WERI-Rb-1 (cell line): ENCODE measurements at regions not wholly inside any gene's neighbourhood (a gene's known extent, or its start where the extent isn't known, plus 50 kb on each side); places are given as distances from the start of the nearest gene placed in this dataset.
A peak's percentile ranks its signal among the peaks of the same experiment; 100 is the strongest.
"Not testable (repeated sequence)": the region's sequence is repeated elsewhere in the genome, so short reads cannot be mapped to it uniquely, and the experiment has no call there.

Source experiments
- DNase-seq: peaks from one replicate; pipeline ENCODE4 v3.0.0-alpha.2; 2020
- H3K27ac ChIP-seq: fragments of 250-450 bp; sonication (Bioruptor Pico); 2 replicates; pipeline ENCODE4 v1.5.1; 2020; ENCODE audit warnings: mild to moderate bottlenecking, moderate library complexity
- H3K27me3 ChIP-seq: fragments of 250-450 bp; sonication (Bioruptor Pico); 2 replicates; pipeline ENCODE4 v1.5.1; 2021; ENCODE audit warnings: mild to moderate bottlenecking, low read depth, moderate library complexity; ENCODE audit not compliant: insufficient read depth, severe bottlenecking
- H3K36me3 ChIP-seq: fragments of 250-450 bp; sonication (Bioruptor Pico); 2 replicates; pipeline ENCODE4 v1.5.1; 2020; ENCODE audit warnings: mild to moderate bottlenecking, moderate library complexity
- H3K4me3 ChIP-seq: 2 replicates; pipeline ENCODE4 v1.5.1; 2011; ENCODE audit warnings: low read depth, mild to moderate bottlenecking, control low read depth, low read length
- H3K9me3 ChIP-seq: fragments of 250-450 bp; sonication (Bioruptor Pico); 2 replicates; pipeline ENCODE4 v1.5.1; 2021; ENCODE audit warnings: mild to moderate bottlenecking, moderate library complexity; ENCODE audit not compliant: severe bottlenecking
- TF ChIP-seq, protein P1 (sequence below): IDR thresholded peaks from 2 replicates; pipeline ENCODE4 v1.5.1; 2011; ENCODE audit warnings: low read depth, mild to moderate bottlenecking, control low read depth, inconsistent platforms, low read length

- H3K36me3 ChIP-seq, H3K4me3 ChIP-seq, H3K27ac ChIP-seq, H3K27me3 ChIP-seq, DNase-seq, H3K9me3 ChIP-seq: not testable (repeated sequence)
Observed at GRCh38 chr21:13985865-13986863, 224.6 kb downstream of the LIPI start.

DNA sequence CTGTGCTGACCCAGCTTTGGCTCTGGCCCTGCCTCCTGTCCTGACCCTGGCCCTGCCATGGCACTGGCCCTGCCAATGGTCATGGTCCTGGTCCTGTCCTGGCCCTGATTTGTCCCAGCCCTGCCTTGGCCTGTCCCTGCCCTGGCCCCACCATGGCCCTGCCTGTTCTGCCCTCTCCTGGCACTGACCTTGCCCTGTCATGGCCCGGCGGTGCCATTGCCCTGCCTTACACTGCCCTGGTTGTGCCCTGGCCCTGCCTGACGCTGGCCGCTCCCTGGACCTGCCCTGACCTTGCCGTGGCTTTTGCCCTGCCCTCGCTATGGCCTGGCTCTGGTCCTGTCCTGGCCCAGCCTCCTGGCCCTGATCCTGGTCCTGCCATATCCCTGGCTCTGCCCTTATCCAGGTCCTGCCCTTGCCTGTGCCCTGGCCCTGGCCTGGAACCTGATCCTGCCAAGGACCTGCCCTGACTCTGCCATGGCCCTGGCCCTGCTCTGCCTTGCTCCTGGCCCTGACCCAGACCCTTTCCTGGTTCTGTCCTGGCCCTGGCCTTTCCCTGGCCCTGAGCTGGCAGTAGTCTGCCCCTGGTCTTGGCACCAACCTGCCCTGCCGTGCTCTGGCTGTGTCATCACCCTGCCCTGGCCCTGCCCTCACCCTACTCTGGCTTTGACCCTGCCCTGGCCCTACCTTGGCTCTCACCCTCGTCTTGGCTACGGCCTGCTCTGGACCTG, 225.5 kb downstream of the LIPI start:
- not testable (repeated sequence) for H3K27me3 ChIP-seq, H3K27ac ChIP-seq, DNase-seq, H3K4me3 ChIP-seq, H3K9me3 ChIP-seq, H3K36me3 ChIP-seq

DNA sequence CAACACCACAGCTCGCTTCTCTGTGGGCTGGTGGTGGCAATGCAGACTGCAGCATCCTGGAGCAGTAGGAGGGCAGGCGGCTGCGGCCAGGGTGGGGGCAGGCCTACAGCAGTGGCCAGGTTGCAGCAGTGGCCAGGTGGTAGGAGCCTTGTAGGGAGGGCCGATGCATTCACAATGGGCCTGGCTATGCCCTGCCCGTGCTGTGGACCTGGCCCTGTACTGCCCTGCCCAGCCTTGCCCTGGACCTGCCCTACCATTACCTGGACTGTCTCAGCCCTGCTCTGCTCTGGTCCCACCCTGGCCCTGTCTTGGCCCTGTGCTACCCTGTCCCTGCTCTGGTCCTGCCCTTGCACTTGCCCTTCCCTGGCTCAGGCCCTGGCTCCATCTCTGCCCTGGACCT, 226.0 kb downstream of the LIPI start:
- H3K27me3 ChIP-seq, H3K27ac ChIP-seq, H3K36me3 ChIP-seq, DNase-seq, H3K4me3 ChIP-seq, H3K9me3 ChIP-seq: not testable (repeated sequence)

GRCh38 chr21:13981176-13982087, 229.3 kb downstream of the LIPI start:
- not testable (repeated sequence) for H3K27me3 ChIP-seq, H3K4me3 ChIP-seq, DNase-seq

DNA sequence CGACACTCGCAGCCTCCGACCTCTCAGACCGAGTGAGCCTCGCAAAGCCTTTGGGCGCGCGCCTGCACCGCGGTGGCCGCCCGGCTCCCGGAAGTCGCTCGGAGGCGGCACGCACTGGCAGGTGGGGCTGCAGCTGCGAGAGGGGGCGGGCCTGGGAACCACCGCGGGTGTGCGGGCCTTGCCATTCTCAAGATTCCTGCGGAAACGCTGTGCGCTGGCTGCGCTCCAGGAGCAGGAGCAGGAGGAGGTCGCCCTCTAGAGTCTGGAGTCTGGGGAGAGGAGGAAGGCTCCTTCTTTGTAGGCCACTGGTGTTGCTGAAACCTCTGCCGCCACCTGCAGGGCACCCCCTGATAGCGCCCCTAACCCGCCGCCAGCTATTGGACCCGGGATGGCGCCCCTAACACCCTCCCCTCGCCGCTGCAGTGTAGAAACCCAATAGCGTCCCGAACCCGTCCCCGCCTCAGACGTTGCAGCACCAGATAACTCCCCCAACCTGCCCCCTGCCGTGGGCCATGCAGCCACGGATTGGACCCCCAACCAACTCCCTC, 230.6 kb downstream of the LIPI start:
- H3K36me3 ChIP-seq, H3K27ac ChIP-seq, H3K9me3 ChIP-seq, H3K27me3 ChIP-seq: not testable (repeated sequence)
- TF ChIP-seq, protein P1, sequence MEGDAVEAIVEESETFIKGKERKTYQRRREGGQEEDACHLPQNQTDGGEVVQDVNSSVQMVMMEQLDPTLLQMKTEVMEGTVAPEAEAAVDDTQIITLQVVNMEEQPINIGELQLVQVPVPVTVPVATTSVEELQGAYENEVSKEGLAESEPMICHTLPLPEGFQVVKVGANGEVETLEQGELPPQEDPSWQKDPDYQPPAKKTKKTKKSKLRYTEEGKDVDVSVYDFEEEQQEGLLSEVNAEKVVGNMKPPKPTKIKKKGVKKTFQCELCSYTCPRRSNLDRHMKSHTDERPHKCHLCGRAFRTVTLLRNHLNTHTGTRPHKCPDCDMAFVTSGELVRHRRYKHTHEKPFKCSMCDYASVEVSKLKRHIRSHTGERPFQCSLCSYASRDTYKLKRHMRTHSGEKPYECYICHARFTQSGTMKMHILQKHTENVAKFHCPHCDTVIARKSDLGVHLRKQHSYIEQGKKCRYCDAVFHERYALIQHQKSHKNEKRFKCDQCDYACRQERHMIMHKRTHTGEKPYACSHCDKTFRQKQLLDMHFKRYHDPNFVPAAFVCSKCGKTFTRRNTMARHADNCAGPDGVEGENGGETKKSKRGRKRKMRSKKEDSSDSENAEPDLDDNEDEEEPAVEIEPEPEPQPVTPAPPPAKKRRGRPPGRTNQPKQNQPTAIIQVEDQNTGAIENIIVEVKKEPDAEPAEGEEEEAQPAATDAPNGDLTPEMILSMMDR = peak; percentile 38; the same call in 1 of the 2 replicates
- peak; percentile 46 for DNase-seq
- H3K4me3 ChIP-seq = peak overlapping the region; percentile 34

More at GRCh38 chr21:13981176-13982087, 229.3 kb downstream of the LIPI start:
- H3K36me3 ChIP-seq, H3K9me3 ChIP-seq, H3K27ac ChIP-seq: not testable (repeated sequence)

- not testable (repeated sequence) for DNase-seq, H3K27me3 ChIP-seq
Observed at GRCh38 chr21:13979608-13980007, 231.1 kb downstream of the LIPI start.

GRCh38 chr21:13974582-13974981, 236.2 kb downstream of the LIPI start:
- not testable (repeated sequence) for DNase-seq, H3K4me3 ChIP-seq, H3K36me3 ChIP-seq, H3K27ac ChIP-seq, H3K9me3 ChIP-seq, H3K27me3 ChIP-seq

More at GRCh38 chr21:13979608-13980007, 231.1 kb downstream of the LIPI start:
- not testable (repeated sequence) for H3K27ac ChIP-seq, H3K9me3 ChIP-seq, H3K36me3 ChIP-seq
- H3K4me3 ChIP-seq = peak overlapping the region; percentile 34

- not testable (repeated sequence) for H3K9me3 ChIP-seq, DNase-seq, H3K36me3 ChIP-seq, H3K27ac ChIP-seq, H3K4me3 ChIP-seq, H3K27me3 ChIP-seq
Observed at GRCh38 chr21:13969853-13970252, 240.9 kb downstream of the LIPI start.

GRCh38 chr21:13969002-13969401, 241.8 kb downstream of the LIPI start:
- not testable (repeated sequence) for H3K27ac ChIP-seq, H3K4me3 ChIP-seq, H3K36me3 ChIP-seq, DNase-seq, H3K9me3 ChIP-seq, H3K27me3 ChIP-seq

GRCh38 chr21:13963259-13963658, 247.5 kb downstream of the LIPI start:
- H3K4me3 ChIP-seq, H3K27me3 ChIP-seq, H3K9me3 ChIP-seq, H3K36me3 ChIP-seq, H3K27ac ChIP-seq, DNase-seq: not testable (repeated sequence)
